ENCODE measurements at regions not wholly inside any gene's neighbourhood (a gene's known extent, or its start where the extent isn't known, plus 50 kb on each side); places are given as distances from the start of the nearest gene placed in this dataset.
A peak's percentile ranks its signal among the peaks of the same experiment; 100 is the strongest.

DNA sequence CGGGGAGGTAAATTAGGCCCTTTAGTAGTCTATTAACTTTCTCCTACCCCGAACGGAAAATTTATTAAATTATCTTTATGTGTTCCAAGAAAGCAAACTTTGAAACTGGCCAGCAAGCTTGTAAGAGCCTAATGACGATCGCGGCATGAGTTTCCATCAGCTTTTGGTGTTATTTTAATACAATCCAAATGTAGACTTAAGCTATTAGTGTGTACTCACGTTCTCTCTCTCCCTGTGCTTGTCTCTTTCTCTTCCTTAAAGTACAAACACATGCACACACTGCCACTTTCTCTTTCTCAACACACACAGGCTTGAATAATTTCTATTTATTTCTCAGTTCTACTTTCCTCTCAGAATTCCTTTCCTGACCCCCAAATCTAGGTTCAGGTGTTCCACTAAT lies 108.8 kb upstream of the MME start:
- peak; percentile 43 for DNase-seq (ENCODE audit: low read depth)
- TF ChIP-seq, protein P1, sequence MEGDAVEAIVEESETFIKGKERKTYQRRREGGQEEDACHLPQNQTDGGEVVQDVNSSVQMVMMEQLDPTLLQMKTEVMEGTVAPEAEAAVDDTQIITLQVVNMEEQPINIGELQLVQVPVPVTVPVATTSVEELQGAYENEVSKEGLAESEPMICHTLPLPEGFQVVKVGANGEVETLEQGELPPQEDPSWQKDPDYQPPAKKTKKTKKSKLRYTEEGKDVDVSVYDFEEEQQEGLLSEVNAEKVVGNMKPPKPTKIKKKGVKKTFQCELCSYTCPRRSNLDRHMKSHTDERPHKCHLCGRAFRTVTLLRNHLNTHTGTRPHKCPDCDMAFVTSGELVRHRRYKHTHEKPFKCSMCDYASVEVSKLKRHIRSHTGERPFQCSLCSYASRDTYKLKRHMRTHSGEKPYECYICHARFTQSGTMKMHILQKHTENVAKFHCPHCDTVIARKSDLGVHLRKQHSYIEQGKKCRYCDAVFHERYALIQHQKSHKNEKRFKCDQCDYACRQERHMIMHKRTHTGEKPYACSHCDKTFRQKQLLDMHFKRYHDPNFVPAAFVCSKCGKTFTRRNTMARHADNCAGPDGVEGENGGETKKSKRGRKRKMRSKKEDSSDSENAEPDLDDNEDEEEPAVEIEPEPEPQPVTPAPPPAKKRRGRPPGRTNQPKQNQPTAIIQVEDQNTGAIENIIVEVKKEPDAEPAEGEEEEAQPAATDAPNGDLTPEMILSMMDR (IDR thresholded peaks at IDR 0.05; ENCODE audit: insufficient read depth, low read depth, low read length) = no peak
- Histone ChIP-seq H3K27me3 (ENCODE audit: control insufficient read depth, insufficient read depth, low read length) (no peaks in the 10 kb centered on the region), H3K4me3 (ENCODE audit: low read depth, low read length) (peak overlapping the region; percentile 13), H3K36me3 (ENCODE audit: control insufficient read depth, insufficient read depth, low read length) (no peaks in the 10 kb centered on the region)
- ChIA-PET POLR2A (interaction anchor here (0.9 to 1.0 kb wide), 3 partner anchors 40 to 108 kb away, joined by 3 to 5 read pairs (median 3); partner anchors contain the start of gene MME), CTCF (interaction anchor here (0.9 to 2.5 kb wide), 4 partner anchors 16 to 132 kb away, joined by 3 to 15 read pairs (median 6); partner anchors contain the start of gene MME)

DNA sequence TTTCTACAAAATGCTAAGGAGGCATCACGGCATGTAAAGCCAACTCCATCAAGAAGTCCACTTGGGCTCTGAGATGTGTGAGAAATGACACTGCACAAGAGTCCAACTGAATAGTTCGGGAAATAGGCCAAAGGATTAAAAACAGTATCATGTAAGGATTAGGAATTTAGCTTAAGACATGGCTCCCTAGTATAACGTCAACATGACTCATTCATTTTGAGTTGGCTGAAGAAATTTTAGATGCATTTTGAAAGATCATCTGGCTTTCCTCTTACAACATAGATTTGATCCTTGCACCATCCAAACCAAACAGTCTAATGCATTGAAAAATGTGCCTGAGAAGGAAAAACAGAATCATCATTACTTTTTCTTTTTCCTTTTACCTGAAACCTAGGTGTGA lies 109.3 kb upstream of the MME start:
- DNase-seq (ENCODE audit: low read depth) = peak; percentile 81
- Histone ChIP-seq H3K4me3 (ENCODE audit: low read depth, low read length) (no peak overlapping the region), H3K36me3 (ENCODE audit: control insufficient read depth, insufficient read depth, low read length) (no peaks in the 10 kb centered on the region), H3K27me3 (ENCODE audit: control insufficient read depth, insufficient read depth, low read length) (no peaks in the 10 kb centered on the region)
- POLR2A ChIA-PET = interaction anchor here (0.5 kb wide), 1 partner anchor 110 kb away, joined by 3 read pairs; no protein-coding TSS in a partner anchor
- TF ChIP-seq, protein P1 (IDR thresholded peaks at IDR 0.05; ENCODE audit: insufficient read depth, low read depth, low read length) = no peak
- CTCF ChIA-PET = interaction anchor here (2.5 kb wide), 1 partner anchor 16 kb away, joined by 8 read pairs; no protein-coding TSS in a partner anchor

- Histone ChIP-seq H3K4me3 (ENCODE audit: low read depth, low read length) (no peak overlapping the region), H3K27me3 (ENCODE audit: control insufficient read depth, insufficient read depth, low read length) (no peaks in the 10 kb centered on the region), H3K36me3 (ENCODE audit: control insufficient read depth, insufficient read depth, low read length) (no peaks in the 10 kb centered on the region)
- TF ChIP-seq, protein P1 (IDR thresholded peaks at IDR 0.05; ENCODE audit: insufficient read depth, low read depth, low read length) = no peak
- no peak for DNase-seq (ENCODE audit: low read depth)
- POLR2A ChIA-PET = interaction anchor here (0.8 kb wide), 1 partner anchor 109 kb away, joined by 4 read pairs; no protein-coding TSS in a partner anchor
- CTCF ChIA-PET = interaction anchor here (1.0 kb wide), 1 partner anchor 353 kb away, joined by 3 read pairs; no protein-coding TSS in a partner anchor
Measured at GRCh38 chr3:154969366-154969765, 110.8 kb upstream of the MME start.

DNA sequence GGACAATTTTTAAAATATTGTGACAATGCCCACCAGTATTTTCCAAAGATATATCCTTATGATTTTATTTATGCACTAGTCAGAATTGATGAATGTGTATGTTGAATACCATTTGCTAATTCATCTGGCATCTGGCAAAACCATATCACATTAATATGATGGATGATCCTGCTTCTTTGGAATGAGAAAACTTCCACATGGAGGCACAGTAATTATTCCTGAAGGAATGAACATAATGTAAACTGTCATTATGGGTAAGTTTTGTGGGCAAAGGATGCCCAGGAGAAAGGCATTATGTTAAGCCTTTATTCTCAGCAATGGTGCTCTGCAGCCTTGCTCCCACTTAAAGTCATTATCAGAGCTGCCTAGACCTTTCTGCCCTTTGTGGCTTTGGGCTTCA lies 113.0 kb upstream of the MME start:
- ChIA-PET CTCF (no interaction called here), POLR2A (interaction anchor here (0.6 kb wide), 1 partner anchor 82 kb away, joined by 3 read pairs; no protein-coding TSS in a partner anchor)
- Histone ChIP-seq H3K27me3 (ENCODE audit: control insufficient read depth, insufficient read depth, low read length) (no peaks in the 10 kb centered on the region), H3K36me3 (ENCODE audit: control insufficient read depth, insufficient read depth, low read length) (no peaks in the 10 kb centered on the region), H3K4me3 (ENCODE audit: low read depth, low read length) (no peak overlapping the region)
- no peak for DNase-seq (ENCODE audit: low read depth)
- TF ChIP-seq, protein P1 (IDR thresholded peaks at IDR 0.05; ENCODE audit: insufficient read depth, low read depth, low read length) = no peak

- Histone ChIP-seq H3K36me3 (ENCODE audit: control insufficient read depth, insufficient read depth, low read length) (no peaks in the 10 kb centered on the region), H3K4me3 (ENCODE audit: low read depth, low read length) (no peak overlapping the region), H3K27me3 (ENCODE audit: control insufficient read depth, insufficient read depth, low read length) (no peaks in the 10 kb centered on the region)
- CTCF ChIA-PET = interaction anchor here (0.7 to 4.4 kb wide), 3 partner anchors 18 to 367 kb away, joined by 3 to 17 read pairs (median 3); no protein-coding TSS in a partner anchor
- TF ChIP-seq, protein P1 (IDR thresholded peaks at IDR 0.05; ENCODE audit: insufficient read depth, low read depth, low read length) = no peak
- DNase-seq (ENCODE audit: low read depth) = no peak
- POLR2A ChIA-PET = no interaction called here
Measured at GRCh38 chr3:154956815-154957214, 123.3 kb upstream of the MME start.

Measured in BJ (cell line).